ENCODE measurements at regions not wholly inside any gene's neighbourhood (a gene's known extent, or its start where the extent isn't known, plus 50 kb on each side); places are given as distances from the start of the nearest gene placed in this dataset.
"Not testable (repeated sequence)": the region's sequence is repeated elsewhere in the genome, so short reads cannot be mapped to it uniquely, and the experiment has no call there.

DNA sequence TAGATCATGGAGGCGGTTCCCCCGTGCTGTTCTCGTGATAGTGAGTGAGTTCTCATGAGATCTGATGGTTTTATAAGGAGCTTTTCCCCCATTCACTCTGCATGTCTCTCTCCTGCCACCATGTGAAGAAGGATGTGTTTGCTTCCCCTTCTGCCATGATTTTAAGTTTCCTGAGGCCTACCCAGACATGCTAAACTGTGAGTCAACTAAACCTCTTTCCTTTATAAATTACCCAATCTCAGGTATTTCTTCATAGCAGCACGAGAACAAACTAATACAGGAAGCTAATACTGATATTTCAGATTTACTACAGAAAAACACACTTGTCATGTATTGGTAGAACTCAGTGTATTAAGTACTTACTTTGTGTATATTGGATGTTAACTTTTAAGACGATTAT, 140.2 kb downstream of the MRPL39 start:
- TF ChIP-seq, protein P1, sequence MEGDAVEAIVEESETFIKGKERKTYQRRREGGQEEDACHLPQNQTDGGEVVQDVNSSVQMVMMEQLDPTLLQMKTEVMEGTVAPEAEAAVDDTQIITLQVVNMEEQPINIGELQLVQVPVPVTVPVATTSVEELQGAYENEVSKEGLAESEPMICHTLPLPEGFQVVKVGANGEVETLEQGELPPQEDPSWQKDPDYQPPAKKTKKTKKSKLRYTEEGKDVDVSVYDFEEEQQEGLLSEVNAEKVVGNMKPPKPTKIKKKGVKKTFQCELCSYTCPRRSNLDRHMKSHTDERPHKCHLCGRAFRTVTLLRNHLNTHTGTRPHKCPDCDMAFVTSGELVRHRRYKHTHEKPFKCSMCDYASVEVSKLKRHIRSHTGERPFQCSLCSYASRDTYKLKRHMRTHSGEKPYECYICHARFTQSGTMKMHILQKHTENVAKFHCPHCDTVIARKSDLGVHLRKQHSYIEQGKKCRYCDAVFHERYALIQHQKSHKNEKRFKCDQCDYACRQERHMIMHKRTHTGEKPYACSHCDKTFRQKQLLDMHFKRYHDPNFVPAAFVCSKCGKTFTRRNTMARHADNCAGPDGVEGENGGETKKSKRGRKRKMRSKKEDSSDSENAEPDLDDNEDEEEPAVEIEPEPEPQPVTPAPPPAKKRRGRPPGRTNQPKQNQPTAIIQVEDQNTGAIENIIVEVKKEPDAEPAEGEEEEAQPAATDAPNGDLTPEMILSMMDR (IDR thresholded peaks at IDR 0.05) = not testable (repeated sequence)
- TF ChIP-seq POLR2A, POLR2AphosphoS5 (IDR thresholded peaks at IDR 0.05): not testable (repeated sequence)

Measured in transverse colon (tissue), 4 donors.